SW 1271 (cell line): ENCODE measurements at regions not wholly inside any gene's neighbourhood (a gene's known extent, or its start where the extent isn't known, plus 50 kb on each side); places are given as distances from the start of the nearest gene placed in this dataset.

Experiments used
- DNase-seq, 2 experiments: peaks; one replicate each; lab custom pipeline; 2025; lab: John Stamatoyannopoulos, UW

DNA sequence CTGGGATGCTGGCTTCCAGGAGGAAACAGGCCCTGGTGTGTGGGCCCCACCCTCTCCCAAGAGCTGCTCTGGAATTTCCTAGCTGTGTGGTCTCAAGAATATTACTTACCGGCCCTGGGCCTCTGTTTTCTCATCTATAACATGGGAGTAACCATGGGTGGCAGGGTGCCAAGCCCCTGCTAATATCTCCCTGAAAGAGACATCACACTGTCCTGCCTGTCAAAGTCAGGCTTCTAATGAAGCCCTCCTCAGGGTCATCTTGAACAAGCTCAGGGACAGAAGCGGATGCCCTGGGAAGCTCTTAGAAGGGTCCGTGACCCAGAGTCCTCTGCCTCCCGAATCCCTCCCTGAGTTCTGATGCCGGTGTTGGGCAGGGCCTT lies 173.2 kb upstream of the HDAC4 start:
- no peak for DNase-seq

DNA sequence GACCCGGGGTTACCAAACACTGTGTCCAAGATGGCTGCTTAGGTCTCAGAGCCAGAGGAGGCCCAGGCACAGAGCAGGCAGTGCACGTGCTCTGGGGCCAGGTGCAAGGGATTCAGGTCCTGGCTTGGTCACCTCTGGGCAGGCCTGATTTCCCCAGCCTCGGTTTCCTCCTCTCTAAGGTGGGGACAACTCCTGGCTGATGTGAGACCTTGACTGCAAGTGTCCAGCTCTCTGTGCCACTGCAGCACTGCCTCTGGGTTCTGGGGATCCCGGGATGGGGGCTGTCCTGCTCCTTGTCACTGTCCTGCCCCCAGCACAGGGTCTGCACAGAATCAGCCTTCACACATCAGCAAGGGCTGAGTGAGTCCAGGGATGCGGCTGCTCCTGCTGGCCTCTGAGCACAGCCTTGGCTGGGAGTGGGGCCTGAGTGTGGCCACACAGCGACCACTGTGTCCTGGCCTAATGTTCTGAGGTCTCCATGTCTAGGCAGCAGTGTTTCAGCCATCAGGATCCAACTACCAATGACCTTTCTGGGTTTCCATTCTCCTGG lies 170.2 kb upstream of the HDAC4 start:
- DNase-seq = no peak

DNA sequence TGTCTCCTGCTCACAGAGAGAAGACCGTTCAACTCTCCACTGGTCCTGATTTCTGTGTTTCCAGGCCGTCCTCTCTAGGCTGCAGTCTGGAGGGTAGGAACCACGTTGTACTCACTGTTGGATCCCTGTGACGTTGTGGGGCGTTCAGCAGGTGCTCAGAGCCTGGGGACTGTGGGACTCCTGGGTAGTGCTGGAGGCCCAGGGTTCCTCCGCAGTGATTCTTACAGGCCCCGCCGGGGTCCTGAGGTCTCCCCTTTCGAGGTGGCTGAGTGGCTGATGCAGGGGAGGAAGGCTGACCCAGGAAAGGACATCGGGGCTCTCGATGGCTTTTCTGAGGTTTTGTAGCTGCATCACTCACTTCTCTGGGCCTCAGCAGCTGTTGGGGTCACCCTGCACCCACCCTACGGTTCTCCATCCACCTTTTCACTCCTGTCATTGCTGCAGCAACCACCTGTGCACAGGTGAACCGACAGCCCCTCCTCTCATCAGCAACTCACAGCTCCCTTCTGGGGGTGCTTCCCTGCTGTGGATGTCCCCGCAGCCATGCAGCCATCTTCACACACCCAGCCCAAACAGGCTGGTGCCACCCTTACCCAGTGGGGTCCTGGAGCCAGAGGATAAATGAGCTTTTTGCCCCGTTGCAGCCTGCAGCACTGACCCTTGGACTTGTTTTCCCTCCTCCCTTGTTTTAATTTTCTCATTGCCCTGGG lies 169.6 kb upstream of the HDAC4 start:
- DNase-seq = no peak

DNA sequence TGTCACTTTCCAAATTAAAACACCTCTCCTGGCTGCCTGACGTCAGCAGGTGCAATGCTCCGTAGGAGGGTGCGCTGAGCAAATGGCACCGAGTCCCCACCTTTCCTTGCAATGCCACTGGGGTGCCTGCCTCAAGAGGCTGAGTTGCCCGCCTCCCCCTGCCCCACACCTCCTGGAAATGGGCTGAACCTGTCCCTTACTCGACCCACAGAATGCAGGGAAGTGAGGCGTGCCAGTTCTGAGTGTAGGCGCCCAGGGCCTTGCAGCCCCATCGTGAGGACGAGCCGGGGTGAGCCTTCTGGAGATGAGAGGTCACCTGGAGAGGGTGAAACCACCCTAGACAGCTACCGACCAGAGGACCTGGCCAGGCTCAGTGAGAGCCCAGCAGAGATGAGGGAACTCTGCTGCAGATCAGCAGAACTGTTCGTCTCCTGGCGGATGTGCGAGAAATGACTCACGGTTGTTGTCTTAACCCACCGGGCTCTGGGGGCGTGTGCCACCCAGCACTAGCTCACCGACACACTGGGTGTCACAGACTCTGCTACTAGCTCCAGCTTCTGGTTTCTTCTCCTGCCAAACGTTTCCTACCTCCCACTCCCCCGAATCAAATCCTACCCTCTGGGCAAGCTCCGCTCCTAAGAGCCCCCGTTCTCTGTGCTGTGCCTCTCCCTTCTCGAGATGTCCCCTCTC lies 168.7 kb upstream of the HDAC4 start:
- no peak for DNase-seq

DNA sequence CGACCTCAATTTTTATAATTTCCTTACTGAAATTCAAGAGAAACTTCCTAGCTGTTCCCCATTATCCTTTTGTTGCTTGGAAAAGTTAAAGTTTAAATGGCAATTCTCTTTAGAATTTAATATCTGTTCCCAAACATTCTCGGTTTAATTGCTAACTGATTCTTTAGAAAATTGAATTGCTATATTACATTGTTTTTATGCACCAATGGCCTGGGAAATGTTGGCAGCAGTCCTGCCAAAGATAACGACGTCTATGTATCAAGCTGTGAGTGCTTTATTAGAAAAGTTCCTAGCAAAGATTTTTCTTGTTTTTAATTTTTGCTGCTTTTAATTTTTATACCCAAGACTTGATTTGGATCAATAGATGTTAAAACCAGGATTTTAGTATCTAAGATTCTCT lies 167.8 kb upstream of the HDAC4 start:
- no peak for DNase-seq

DNA sequence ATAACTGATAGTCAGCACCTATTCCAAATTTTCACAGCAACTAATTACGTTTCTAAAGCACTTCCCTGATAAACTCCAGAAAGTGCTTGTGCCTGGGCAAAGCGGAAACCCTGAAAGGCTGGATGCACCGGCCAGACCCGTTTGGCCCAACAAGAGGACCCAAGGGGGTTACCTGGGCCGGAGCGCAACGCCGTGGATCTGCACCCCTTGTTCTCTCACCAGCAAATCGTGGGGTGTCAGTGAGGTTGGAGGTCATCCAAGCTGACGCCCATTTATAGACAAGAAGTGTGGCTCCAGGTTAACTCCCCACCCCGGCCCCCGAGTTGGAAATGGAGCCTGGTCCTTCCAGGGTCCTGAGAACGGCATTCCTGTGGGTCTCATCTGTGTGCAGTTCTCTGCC lies 167.0 kb upstream of the HDAC4 start:
- DNase-seq = no peak

DNA sequence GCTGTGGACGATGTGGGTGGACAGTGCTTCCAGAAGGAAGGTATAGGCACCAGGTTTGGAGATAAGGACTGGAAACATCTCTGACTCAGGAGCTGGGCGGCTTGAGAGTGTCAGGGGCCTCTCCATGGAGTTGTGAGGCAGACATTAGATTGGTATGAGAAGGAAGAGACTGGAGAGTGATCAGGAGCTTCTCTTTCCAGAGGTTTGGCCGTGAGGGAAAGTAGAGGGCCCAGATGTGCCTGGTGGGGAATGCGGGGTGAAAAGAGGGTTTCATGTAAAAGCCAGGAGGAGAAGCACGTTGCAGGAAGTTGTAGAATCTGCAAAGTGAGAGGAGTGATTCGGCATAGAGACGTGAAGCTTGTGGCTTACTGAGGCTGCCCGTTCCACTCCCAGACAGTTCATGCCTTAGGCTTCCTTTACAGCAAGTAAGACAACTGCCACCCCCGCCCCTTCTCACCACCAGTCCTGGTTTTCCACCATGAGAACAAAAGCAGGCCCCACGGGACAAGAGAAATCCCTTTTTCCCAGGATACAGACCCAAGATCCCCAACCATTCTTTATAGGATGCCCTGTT lies 166.3 kb upstream of the HDAC4 start:
- DNase-seq = no peak

DNA sequence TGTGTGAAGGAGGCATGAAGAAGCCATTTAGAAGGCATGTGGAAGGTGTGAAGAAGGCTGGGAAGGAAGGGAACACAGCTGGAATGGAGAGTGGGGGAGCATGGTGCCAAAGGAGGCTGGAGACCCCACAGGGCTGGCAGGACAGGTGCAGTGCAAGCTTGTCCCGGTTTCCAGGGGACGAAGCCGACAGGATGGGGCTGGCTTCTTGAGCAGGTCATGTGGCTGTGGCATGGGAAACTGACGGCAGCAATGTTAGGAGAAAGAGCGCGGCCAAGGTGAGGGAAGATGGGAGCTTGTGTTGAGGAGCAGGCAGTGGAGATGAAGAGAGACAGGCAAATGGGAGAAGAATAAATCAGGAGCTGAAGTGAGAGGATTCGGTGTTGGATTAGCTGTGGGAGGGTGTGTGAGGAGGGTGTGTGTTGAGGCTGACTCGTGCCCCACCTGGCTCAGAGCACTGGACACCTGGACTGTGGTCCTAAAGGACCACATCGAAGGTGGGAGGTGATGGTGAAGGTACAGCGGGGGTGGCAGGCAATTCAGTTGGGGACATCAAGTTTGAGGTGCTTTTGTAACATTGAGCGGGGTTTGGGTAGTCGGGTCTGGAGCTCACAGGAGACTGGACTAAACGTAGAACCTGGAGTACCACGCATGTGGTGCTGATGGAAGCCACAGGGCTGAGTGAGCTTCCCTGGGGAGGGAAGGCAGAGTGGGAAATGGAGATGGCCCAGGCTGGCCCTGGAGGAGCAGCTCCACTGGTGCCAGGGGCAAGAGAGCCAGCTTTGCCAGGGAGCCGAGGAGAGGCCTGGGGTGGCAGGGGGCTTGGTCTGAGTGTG lies 165.6 kb upstream of the HDAC4 start:
- no peak for DNase-seq

DNA sequence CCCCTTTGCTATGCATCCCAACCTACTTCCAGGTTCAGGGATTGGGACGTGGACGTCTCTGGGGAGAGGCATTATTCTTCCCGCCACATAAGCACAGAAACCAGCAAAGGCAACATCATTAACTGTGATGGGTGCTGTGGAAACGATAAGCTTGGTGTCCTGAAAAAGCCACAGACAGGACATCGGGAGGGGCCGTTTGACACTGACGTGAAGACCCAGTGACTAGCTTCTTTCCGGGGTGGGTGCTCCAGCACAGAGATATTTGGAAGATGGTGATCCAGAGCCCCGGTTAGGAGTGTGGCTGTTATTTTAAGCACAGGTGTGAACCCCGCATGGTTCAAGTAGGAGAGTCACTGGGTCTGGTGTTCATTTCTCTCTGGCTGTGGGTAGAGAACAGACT lies 163.8 kb upstream of the HDAC4 start:
- DNase-seq = no peak

DNA sequence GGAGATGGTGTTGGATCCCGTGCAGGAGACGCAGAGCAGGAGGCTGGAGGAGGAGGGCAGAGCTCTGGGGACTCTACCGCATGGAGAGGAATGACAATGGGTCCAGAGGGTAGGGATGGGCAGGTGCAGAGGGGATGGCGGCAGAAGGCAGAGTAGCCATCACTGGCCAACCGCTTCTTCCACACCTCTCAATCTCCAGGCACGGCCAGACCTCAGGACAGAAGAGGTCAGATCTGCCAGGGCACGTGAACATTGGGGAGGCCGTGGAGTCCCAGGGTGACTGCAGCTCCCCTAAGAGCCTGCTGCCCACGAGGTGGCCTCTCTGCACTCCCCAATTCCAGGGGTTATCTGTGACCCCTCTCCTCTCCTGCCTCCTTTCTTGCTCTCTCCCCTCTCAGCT lies 162.7 kb upstream of the HDAC4 start:
- DNase-seq = no peak

DNA sequence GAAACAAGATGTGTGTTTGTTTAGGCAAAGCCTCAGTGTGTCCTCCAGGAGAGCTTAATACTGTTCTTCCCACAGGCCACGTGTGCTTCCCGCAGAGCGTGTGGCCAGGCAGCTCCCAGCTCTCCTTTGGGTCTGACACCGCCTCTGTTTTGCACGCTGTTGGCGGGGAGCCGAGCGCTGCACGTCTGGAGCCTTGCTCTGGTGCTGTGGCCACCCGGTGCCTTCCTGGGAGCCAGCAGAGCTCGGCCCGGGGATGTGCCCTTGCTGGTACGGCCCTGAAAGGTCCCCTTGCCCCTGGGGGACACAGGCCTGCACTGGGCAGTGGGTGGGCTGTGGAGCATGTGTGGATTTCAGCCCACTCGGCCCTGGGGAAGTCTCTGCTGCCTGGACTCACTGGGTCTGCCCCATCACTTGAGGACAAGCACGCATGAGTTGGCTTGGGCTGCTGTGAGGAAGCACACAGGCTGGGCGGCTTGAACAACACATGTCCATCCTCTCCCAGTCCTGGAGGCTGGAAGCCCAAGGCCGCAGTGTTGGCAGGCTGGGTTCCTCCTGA lies 160.7 kb upstream of the HDAC4 start:
- DNase-seq = no peak

DNA sequence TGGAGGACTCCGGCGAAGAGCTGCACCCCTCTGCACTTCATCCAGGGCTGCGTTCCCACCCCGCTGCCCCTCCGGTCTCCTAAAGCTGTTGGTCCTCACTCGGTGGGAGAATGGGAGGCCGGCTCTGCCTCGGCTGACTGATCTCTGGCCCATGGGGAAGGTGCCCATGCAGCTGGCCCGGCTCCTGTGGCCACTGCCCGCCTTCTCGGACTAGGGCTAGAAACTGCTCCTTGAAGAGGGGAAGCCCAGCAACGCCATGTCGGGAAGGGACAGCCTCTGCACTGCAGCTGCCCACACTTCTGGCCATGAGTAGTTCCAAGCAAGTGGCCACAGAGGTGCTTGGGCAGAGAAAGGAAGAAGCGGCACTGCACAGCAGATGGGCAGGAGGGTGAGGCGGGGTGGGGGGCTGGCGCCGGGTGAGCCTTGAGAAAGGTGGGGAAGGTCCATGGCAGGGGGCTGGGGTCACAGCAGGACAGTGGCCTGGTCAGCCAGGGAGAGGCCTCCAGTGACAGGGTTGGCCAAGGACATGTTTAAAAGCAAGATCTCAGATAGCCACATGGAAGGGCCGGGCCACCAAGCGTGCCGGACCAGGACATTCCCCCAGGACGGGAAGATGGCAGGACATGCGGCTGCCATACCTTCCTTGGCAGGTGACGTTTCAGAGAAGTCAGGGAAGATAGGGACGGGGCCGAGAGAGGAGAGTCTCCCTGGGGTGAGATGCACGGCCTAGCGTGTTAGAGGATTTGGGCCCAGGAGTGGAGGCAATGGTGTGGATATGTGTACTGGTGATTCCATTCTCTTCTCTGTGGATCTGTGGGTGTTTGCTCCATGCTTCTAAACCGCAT lies 158.8 kb upstream of the HDAC4 start:
- DNase-seq = no peak

DNA sequence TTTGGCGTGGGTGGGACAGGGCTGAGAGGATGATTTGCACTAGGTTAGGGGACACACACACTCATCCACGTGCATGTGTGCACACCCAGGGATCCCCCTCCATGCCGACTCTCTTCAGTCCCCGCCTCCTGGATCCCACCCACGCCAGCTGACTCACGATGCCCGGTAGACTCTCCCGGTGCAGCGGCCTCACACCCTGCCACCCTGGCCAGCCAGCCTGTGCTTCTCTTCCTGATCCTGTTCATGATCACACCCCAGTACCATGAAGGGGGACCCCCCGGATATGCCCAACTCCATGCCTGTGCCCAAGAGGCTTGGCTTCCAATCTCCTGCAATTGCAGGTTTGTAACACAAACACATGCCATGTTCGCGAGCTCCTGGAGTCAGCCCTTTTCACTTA lies 157.8 kb upstream of the HDAC4 start:
- DNase-seq = no peak

DNA sequence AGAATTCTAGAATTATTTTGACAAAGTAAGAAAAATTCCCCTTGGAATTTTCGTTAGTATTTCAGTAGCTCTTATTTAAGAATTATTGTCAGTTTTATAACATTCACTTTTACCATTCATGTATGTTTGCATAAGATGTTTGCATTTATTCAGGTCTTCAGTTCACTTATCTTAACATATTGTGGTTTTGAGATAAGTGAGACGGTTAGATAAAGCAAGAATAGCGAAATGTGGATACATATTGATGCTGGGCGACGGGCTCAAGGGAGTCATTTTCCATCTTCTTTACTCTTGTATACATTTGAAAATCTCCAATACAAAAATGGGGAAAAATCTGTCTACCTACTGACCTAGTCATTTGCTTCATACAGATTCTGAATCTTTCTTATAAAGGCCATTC lies 156.7 kb upstream of the HDAC4 start:
- DNase-seq = no peak

DNA sequence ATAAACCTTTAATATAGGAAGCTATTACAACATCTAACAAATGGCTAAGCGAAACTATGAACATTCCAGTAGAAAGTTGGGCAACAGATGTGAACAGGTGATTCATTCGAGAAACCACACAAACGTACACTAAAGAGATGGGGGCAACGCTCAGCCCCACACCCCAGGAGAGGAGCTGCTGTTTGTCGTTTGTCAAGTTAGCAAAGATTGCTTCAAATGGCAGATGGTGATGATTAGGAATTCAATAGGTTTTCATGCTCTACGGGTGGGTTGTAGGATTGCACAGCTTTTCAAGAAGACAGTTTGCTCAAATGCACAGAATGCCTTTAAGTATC lies 154.7 kb upstream of the HDAC4 start:
- DNase-seq = no peak

DNA sequence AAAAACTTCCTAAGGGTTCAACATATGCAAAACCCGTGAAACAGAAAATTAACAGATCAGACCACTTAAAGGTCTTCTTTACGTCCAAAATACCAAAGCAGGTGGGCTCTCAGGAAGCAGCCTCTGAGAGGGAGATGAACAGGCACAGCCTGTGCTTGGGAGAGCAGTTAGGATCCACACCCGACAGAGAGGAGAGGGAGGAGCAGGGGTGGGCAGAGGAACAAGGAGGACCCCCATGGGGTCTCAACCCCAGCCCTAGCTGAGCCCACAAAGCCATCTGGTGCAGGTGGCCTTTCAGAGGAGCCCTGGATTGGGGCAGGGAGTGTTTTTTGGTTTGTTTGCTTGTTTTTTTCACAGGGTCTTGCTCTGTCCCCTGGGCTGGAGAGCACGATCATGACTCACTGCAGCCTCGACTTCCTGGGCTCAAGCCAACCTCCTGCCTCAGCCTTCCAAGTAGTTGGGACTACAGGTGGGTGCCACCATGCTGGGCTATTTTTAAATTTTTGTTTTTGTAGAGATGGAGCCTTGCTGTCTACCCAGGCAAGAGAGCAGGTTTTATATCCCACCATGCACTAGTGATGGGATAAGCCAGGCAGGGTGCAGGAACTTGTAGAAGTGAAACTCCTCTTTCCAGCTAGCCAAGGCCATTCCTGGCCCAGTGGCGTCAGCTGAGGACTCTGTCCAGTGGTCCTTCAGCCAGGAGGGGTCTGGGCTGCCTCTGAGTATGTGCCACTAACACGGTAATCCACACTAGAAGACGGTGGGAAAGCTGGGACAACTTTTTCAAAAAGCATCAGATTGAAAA lies 154.1 kb upstream of the HDAC4 start:
- DNase-seq = no peak

DNA sequence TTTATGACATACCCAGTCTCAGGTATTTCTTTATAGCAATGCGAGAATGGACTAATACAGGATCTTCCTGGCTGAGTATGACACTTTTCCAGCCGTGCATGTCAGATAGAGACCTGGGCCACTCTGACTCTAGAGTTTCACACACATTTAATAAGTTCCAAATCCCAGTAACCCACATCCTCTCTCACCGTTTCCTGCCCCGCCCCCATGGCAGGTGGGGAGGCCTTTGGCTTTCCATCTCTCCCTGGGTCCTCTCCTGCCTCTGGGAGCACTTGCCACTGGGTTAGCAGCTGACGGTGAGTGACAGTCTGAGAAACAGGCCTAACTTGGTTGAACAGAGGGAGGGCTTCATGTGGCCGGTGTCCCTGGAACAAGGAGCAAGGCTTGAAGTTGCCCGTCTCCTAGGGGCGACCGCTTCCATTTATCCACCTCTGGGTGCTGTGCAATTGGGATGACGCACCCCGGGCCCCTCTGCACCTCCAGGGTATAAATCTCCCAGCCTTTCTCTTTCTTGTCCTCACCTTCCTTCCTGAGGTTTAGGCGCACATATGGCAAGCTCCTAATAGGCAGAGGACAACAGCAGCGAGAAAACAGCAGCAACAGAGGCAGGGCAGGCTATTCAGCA lies 152.7 kb upstream of the HDAC4 start:
- no peak for DNase-seq

DNA sequence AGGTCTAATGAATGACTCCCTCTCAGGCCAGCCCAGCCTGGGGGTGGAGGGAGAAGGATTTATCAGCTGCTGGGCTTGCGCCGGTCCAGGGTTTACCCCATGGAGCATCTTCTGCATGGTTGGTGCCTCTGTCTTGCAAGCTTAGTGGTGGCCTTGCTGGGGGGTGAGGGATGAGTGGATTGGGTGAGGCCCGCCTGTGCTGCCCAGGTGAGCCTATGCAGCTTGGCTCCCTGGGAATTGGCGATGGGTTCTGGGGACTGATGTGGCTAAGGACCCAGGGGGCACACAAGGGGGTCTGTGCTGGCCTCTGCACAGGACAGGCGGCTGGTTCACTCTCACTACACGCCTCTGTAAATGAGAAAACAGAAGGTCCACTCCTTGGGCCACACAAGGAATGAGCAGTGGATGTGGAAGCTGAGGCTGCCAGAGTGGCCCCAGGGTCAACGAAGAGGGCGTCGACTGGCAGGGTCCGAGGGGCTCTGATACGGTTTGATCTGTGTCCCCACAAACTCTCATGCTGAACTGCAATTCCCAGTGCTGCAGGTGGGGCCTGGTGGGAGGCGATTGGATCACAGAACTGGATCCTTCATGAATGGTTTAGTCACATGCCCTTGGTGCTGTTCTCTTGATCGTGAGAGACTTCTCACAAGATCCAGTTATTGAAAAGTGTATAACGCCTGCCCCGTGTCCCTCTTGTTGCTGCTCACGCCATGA lies 151.6 kb upstream of the HDAC4 start:
- no peak for DNase-seq

DNA sequence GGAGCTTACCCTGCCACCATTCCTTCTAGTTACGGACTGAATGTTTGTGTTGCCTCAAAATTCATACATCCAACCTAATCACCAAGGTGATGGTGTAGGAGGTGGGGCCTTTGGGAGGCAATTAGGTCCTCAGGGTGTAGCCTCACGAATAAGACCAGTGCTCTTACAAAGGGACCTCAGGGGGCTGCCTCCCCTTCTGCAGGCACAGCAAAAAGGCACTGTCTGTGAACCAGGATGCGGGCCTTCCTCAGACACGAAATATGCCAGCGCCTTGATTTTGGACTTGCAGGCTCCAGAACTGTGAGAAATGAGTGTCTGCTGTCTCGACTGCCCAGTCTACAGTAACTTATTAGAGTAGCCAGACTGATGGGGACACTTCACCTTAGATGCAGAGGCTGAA lies 150.4 kb upstream of the HDAC4 start:
- DNase-seq = no peak
